Esophagus muscularis mucosa (tissue), 4 donors: ENCODE measurements at regions not wholly inside any gene's neighbourhood (a gene's known extent, or its start where the extent isn't known, plus 50 kb on each side); places are given as distances from the start of the nearest gene placed in this dataset.

Source experiments
- EP300 ChIP-seq: sonication (generic); formaldehyde crosslinking; IDR thresholded peaks from one replicate; pipeline ENCODE4 v1.6.1; 2017; ENCODE audit warnings: antibody characterized with exemption
- POLR2A ChIP-seq: fragments of 450-650 bp; IDR thresholded peaks from one replicate; pipeline ENCODE4 v1.6.1; 2017; ENCODE audit warnings: antibody characterized with exemption, moderate library complexity, mild to moderate bottlenecking, low read depth
- POLR2AphosphoS5 ChIP-seq, 2 donors: sonication (generic); formaldehyde crosslinking; IDR thresholded peaks; one replicate each; pipeline ENCODE4 v1.6.1; 2017; ENCODE audit warnings: antibody characterized with exemption in 2 of 2
- TF ChIP-seq, protein P1 (sequence below), 3 experiments: fragments of 200-600 bp in 2 of 3; fragments of 450-650 bp in 1 of 3; sonication (generic) in 2 of 3; IDR thresholded peaks; one replicate each; pipeline ENCODE4 v1.5.1; 2017 to 2019; ENCODE audit warnings: antibody characterized with exemption in 3 of 3, mild to moderate bottlenecking in 2 of 3, moderate library complexity in 1 of 3

DNA sequence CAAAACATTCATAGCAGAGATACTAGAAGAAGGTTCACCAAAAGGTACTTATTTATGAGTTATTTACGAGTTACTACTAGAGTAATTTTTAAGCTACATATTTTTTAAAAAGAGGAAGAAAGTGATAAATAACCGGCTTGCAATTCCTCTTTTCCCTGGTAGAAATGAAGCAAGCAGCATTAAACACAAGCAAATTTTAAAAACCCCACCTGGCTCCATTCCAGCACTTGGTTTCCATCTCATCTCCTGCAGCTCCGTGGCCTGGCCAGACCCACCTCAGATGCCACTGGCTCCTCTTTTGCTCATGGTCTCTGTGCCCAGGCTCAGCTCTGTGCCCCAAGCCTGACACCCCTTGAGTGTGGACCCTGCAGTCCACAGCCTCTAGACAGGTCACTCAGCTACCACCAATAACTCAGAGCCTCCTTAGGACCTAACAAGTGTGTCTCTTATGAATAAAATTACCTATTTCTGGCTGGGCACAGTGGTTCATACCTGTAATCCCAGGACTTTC lies 479.5 kb downstream of the TNS3 start:
- TF ChIP-seq, protein P1, sequence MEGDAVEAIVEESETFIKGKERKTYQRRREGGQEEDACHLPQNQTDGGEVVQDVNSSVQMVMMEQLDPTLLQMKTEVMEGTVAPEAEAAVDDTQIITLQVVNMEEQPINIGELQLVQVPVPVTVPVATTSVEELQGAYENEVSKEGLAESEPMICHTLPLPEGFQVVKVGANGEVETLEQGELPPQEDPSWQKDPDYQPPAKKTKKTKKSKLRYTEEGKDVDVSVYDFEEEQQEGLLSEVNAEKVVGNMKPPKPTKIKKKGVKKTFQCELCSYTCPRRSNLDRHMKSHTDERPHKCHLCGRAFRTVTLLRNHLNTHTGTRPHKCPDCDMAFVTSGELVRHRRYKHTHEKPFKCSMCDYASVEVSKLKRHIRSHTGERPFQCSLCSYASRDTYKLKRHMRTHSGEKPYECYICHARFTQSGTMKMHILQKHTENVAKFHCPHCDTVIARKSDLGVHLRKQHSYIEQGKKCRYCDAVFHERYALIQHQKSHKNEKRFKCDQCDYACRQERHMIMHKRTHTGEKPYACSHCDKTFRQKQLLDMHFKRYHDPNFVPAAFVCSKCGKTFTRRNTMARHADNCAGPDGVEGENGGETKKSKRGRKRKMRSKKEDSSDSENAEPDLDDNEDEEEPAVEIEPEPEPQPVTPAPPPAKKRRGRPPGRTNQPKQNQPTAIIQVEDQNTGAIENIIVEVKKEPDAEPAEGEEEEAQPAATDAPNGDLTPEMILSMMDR (IDR thresholded peaks at IDR 0.05) = no peak
- TF ChIP-seq EP300 (no peak), POLR2AphosphoS5 (IDR thresholded peaks at IDR 0.05) (no peak), POLR2A (no peak)
